Neural progenitor cell (in vitro differentiated cells): ENCODE measurements at regions not wholly inside any gene's neighbourhood (a gene's known extent, or its start where the extent isn't known, plus 50 kb on each side); places are given as distances from the start of the nearest gene placed in this dataset.

Source experiments
- DNase-seq: peaks from one replicate; pipeline ENCODE4 v3.0.0-alpha.2; 2016; ENCODE audit warnings: low spot score
- H2AFZ ChIP-seq: fragments of 200-600 bp; sonication (generic); replicated peaks from 2 replicates; pipeline ENCODE4 v1.6.1; 2016; ENCODE audit warnings: antibody characterized with exemption
- H3F3A ChIP-seq: fragments of 200-600 bp; sonication (generic); 2 replicates; pipeline ENCODE4 v1.6.1; 2016; ENCODE audit warnings: antibody characterized with exemption, low read depth
- H3K27ac ChIP-seq: fragments of 200-600 bp; sonication (generic); 2 replicates; pipeline ENCODE4 v1.5.1; 2016; ENCODE audit warnings: mild to moderate bottlenecking
- H3K27me3 ChIP-seq: fragments of 200-600 bp; sonication (generic); 2 replicates; pipeline ENCODE4 v1.6.1; 2016; ENCODE audit warnings: mild to moderate bottlenecking, moderate library complexity
- H3K36me3 ChIP-seq: fragments of 200-600 bp; sonication (generic); 2 replicates; pipeline ENCODE4 v1.5.1; 2016
- H3K4me1 ChIP-seq: fragments of 200-600 bp; sonication (generic); 2 replicates; pipeline ENCODE4 v1.6.1; 2016; ENCODE audit warnings: mixed run types
- H3K4me2 ChIP-seq: fragments of 200-600 bp; sonication (generic); 2 replicates; pipeline ENCODE4 v1.6.1; 2016
- H3K4me3 ChIP-seq: fragments of 200-600 bp; sonication (generic); 2 replicates; pipeline ENCODE4 v1.5.1; 2016
- H3K79me2 ChIP-seq: fragments of 200-600 bp; sonication (generic); 2 replicates; pipeline ENCODE4 v1.6.1; 2016; ENCODE audit warnings: low read depth
- H3K9ac ChIP-seq: fragments of 200-600 bp; sonication (generic); 2 replicates; pipeline ENCODE4 v1.6.1; 2016
- H3K9me3 ChIP-seq: fragments of 200-600 bp; sonication (generic); 2 replicates; pipeline ENCODE4 v1.5.1; 2016; ENCODE audit warnings: low read depth
- H4K20me1 ChIP-seq: fragments of 200-600 bp; sonication (generic); 2 replicates; pipeline ENCODE4 v1.6.1; 2016; ENCODE audit warnings: low read depth
- H3K27ac Mint-ChIP-seq: 3 replicates; pipeline ENCODE4 v1.8.0; 2021; ENCODE audit warnings: mixed read lengths
- H3K27me3 Mint-ChIP-seq: 2 replicates; pipeline ENCODE4 v1.8.0; 2022; ENCODE audit warnings: low read depth, mild to moderate bottlenecking, inconsistent platforms, moderate library complexity, mixed read lengths; ENCODE audit not compliant: insufficient read depth
- H3K36me3 Mint-ChIP-seq: 3 replicates; pipeline ENCODE4 v1.8.0; 2021; ENCODE audit warnings: mixed read lengths
- H3K4me1 Mint-ChIP-seq: 3 replicates; pipeline ENCODE4 v1.8.0; 2021; ENCODE audit warnings: mixed read lengths
- H3K4me3 Mint-ChIP-seq: 3 replicates; pipeline ENCODE4 v1.8.0; 2021; ENCODE audit warnings: mild to moderate bottlenecking, moderate library complexity, mixed read lengths
- H3K9me3 Mint-ChIP-seq: 3 replicates; pipeline ENCODE4 v1.8.0; 2020; ENCODE audit warnings: mixed read lengths
- CTCF ChIP-seq: fragments of 200-600 bp; sonication (generic); IDR thresholded peaks from 2 replicates; pipeline ENCODE4 v1.5.1; 2017; ENCODE audit warnings: antibody characterized with exemption, mild to moderate bottlenecking
- EZH2 ChIP-seq: fragments of 200-600 bp; sonication (generic); IDR thresholded peaks from 2 replicates; pipeline ENCODE4 v1.6.1; 2017; ENCODE audit warnings: antibody characterized with exemption, mild to moderate bottlenecking, moderate library complexity
- EZH2phosphoT487 ChIP-seq: fragments of 200-600 bp; sonication (generic); IDR thresholded peaks from 2 replicates; pipeline ENCODE4 v1.6.1; 2017; ENCODE audit warnings: antibody characterized with exemption

GRCh38 chr2:145573608-145574007 lies 1053.7 kb upstream of the ZEB2 start:
- no peaks in the 10 kb centered on the region for H3K79me2 ChIP-seq
- Mint-ChIP-seq H3K4me1 (no peaks in the 10 kb centered on the region), H3K27ac (no peak overlapping the region), H3K36me3 (no peaks in the 10 kb centered on the region), H3K9me3 (no peaks in the 10 kb centered on the region), H3K27me3 (no peaks in the 10 kb centered on the region), H3K4me3 (no peak overlapping the region)
- no peaks in the 10 kb centered on the region for H4K20me1 ChIP-seq
- no peaks in the 10 kb centered on the region for H3K27me3 ChIP-seq
- H3F3A ChIP-seq: no peaks in the 10 kb centered on the region
- TF ChIP-seq CTCF (no peak), EZH2 (no peak), EZH2phosphoT487 (no peak)
- no peak overlapping the region for H3K27ac ChIP-seq
- no peaks in the 10 kb centered on the region for H3K9me3 ChIP-seq
- no peak for DNase-seq
- no peak overlapping the region for H3K4me2 ChIP-seq
- no peak overlapping the region for H3K4me3 ChIP-seq
- no peaks in the 10 kb centered on the region for H3K4me1 ChIP-seq
- no peaks in the 10 kb centered on the region for H3K36me3 ChIP-seq
- H2AFZ ChIP-seq: no peak overlapping the region
- H3K9ac ChIP-seq: no peak overlapping the region

DNA sequence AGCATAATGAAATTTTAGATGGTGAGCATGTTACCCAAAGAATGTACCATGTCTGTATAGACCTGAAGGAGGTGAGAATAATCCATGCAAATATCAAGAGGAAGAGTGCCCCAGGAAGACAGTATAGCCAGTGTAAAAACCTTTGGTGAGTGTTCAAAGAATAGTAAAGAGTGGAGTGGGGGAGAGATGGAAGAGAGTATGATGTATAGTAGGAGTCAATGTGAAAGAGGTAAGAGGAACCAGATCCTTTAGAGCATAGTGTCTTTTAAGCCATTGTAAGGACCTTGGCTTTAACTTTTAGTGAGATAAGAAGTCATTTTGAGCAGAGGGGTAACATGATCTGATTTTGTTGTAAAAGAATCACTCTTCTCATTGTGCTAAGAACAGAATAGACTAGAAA lies 1052.3 kb upstream of the ZEB2 start:
- Histone ChIP-seq H3K4me2 (no peak overlapping the region), H3K9me3 (no peaks in the 10 kb centered on the region), H3K27ac (no peak overlapping the region), H3K27me3 (no peaks in the 10 kb centered on the region), H3K79me2 (no peaks in the 10 kb centered on the region), H4K20me1 (no peaks in the 10 kb centered on the region), H3F3A (no peaks in the 10 kb centered on the region), H3K36me3 (no peaks in the 10 kb centered on the region), H3K4me1 (no peaks in the 10 kb centered on the region), H3K4me3 (no peak overlapping the region), H3K9ac (no peak overlapping the region), H2AFZ (no peak overlapping the region)
- no peaks in the 10 kb centered on the region for H3K36me3 Mint-ChIP-seq
- H3K4me3 Mint-ChIP-seq: no peak overlapping the region
- no peaks in the 10 kb centered on the region for H3K4me1 Mint-ChIP-seq
- no peak for TF ChIP-seq CTCF
- no peak for TF ChIP-seq EZH2
- TF ChIP-seq EZH2phosphoT487: no peak
- no peak overlapping the region for H3K27ac Mint-ChIP-seq
- DNase-seq: no peak
- no peaks in the 10 kb centered on the region for H3K9me3 Mint-ChIP-seq
- H3K27me3 Mint-ChIP-seq: no peaks in the 10 kb centered on the region

DNA sequence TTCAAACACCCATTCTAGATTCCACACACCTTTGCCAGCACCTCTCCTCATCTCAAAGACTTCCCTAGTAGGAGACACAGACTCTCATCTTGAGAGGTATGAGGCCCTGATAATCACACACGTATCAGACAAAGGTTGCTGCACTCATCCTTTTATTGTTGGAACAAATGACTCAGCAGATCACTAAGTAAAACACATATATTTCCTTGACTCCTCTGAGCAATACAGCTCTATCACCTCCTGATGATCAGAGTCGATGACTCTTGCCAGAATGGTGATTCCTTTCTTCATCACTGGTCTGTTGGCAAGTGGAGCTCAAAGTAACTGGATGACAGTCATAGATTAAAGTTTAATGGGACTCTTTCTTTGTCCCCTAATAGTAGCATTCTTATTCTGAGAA lies 1049.2 kb upstream of the ZEB2 start:
- Mint-ChIP-seq H3K9me3 (no peaks in the 10 kb centered on the region), H3K27ac (no peak overlapping the region), H3K36me3 (no peaks in the 10 kb centered on the region), H3K27me3 (no peaks in the 10 kb centered on the region), H3K4me1 (no peaks in the 10 kb centered on the region), H3K4me3 (no peak overlapping the region)
- Histone ChIP-seq H3K9me3 (no peaks in the 10 kb centered on the region), H2AFZ (no peak overlapping the region), H3K4me2 (no peak overlapping the region), H3F3A (no peaks in the 10 kb centered on the region), H3K4me3 (no peak overlapping the region), H3K27ac (no peak overlapping the region), H3K9ac (no peak overlapping the region), H3K36me3 (no peaks in the 10 kb centered on the region), H3K79me2 (no peaks in the 10 kb centered on the region), H3K27me3 (no peaks in the 10 kb centered on the region), H3K4me1 (no peaks in the 10 kb centered on the region), H4K20me1 (no peaks in the 10 kb centered on the region)
- no peak for DNase-seq
- TF ChIP-seq EZH2 (no peak), EZH2phosphoT487 (no peak), CTCF (no peak)
